ENCODE measurements at regions not wholly inside any gene's neighbourhood (a gene's known extent, or its start where the extent isn't known, plus 50 kb on each side); places are given as distances from the start of the nearest gene placed in this dataset.
"Not testable (repeated sequence)": the region's sequence is repeated elsewhere in the genome, so short reads cannot be mapped to it uniquely, and the experiment has no call there.

DNA sequence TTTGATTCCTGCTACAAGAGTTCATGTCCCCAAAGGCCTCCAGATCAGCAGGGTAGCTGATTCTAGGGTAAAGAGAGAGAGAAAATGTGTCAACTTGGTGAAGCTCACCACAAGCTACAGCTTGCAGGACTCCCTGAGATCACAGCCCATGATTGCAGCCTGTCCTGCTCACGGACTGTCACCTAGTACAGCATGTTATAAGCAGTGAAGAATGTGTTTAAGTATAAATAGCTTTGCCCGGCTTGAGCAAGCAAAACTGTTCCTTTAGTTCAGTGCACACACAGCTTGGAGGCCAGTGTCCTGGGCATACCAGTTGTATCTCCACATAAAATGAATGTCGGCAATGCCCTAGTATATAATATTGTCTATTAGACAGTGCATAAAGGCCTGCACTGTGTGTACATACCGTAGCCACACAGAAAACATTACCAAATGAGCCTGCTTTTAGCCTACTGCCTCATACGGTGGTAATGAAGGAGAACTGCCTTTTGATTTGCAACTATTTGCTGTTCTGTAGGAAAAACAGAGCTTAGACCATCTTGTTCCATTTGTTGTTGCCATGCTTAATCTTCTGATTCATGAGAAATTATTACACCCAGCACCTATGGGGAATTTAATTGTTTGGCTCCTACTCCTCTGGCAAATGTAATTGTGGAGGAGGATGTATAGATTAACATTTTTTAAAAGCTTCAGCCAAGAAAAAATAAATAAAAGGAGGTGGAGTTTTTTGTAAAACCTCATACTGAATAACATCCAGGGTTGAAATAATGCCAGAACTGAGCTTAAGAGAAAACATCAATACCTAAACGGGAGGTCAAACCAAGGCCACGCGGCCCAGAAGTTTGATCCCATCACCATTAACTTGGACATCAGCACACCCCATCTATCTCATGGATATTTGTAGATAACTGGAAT, 108.1 kb upstream of the G2E3 start:
- ATAC-seq, result no peak
- no peak for DNase-seq
- Mint-ChIP-seq H3K4me3 (no peak overlapping the region), H3K9me3 (no peaks in the 10 kb centered on the region), H3K36me3 (ENCODE audit: insufficient read depth) (no peaks in the 10 kb centered on the region), H3K4me1 (ENCODE audit: low read depth) (no peaks in the 10 kb centered on the region), H3K27me3 (ENCODE audit: low read depth) (no peaks in the 10 kb centered on the region)

DNA sequence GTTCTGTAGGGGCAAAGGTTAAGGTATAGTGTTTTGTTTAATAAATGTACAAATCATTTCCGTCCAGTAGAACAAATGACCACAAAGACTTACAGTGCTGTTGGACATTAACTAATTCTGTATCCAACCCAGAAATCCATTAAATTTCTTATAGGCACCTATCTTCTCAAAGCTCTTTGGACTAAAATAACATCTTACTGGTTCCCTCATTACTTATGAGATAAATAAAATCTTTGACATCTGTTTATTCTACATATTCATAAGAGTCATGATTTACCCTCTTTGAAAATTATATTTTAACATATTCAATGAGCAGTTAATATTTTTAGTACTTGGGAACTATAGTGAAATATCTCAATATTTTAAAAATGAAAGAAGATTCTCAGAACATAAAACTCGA, 102.7 kb upstream of the G2E3 start:
- no peak for ATAC-seq
- DNase-seq, result no peak
- no peaks in the 10 kb centered on the region for H3K36me3 Mint-ChIP-seq (ENCODE audit: insufficient read depth)
- H3K4me3 Mint-ChIP-seq, result no peak overlapping the region
- H3K27me3 Mint-ChIP-seq (ENCODE audit: low read depth), result peaks cover 6% of the 10 kb centered on the region
- no peaks in the 10 kb centered on the region for H3K9me3 Mint-ChIP-seq
- H3K4me1 Mint-ChIP-seq (ENCODE audit: low read depth), result no peaks in the 10 kb centered on the region

DNA sequence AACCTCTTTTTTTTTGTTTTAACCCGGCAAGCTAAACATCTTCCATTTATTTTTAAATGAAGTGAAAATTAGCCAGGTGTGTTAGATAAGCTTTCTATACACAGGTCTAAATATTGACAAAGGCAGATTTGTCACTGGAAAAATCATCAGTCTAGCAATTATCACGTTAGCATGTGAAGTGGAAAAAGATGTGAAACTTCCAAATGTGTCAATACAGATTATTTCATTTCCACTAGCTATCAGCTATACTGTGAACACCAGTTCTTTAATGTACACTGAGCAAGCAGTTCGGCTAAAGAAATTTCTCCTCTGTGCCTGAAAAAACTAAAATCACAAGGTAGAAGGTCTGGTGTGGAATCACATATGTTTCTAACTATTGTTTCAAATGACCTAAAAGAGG, 96.6 kb upstream of the G2E3 start:
- Mint-ChIP-seq H3K4me3 (no peak overlapping the region), H3K36me3 (ENCODE audit: insufficient read depth) (no peaks in the 10 kb centered on the region), H3K27me3 (ENCODE audit: low read depth) (peaks cover 18% of the 10 kb centered on the region), H3K4me1 (ENCODE audit: low read depth) (no peaks in the 10 kb centered on the region), H3K9me3 (no peaks in the 10 kb centered on the region)
- no peak for ATAC-seq
- DNase-seq, result no peak

DNA sequence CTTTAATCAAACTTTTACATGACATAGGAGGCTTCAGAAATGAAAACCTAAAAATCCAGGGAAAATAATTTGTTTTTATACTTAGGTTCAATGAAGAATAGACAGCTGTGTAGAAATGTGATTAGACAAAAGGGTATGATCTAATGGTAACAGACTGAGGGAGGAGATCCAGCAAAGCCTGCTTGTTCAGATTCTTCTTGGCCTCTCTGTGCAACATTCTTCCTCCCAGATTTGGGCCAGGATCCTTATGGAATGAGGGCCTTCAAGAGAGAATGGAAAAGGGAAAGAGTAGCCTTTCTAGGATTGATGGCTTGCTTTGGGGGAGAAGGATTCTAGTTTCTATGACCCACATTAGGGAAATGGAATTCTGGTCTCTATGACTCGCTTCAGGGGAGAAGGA, 94.5 kb upstream of the G2E3 start:
- H3K4me1 Mint-ChIP-seq (ENCODE audit: low read depth), result no peaks in the 10 kb centered on the region
- no peak overlapping the region for H3K4me3 Mint-ChIP-seq
- no peaks in the 10 kb centered on the region for H3K36me3 Mint-ChIP-seq (ENCODE audit: insufficient read depth)

DNA sequence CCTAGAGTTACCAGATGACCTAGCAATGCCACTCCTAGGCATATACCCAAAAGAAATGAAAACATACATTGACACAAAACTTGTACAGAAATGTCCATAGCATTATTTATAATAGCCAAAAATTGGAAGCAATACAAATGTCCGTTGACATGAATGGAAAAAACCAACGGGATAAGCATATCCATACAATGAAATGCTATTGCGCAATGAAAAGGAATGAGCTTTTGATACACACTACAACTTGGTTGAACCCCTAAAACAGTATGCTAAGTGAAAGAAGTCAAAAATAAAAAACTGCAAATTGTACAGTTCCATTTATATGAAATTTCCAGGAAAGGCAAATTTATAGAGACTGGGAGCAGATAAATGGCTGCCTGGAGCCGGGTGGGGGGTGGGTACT, 90.6 kb upstream of the G2E3 start:
- H3K4me1 Mint-ChIP-seq (ENCODE audit: low read depth), result no peaks in the 10 kb centered on the region
- H3K27me3 Mint-ChIP-seq (ENCODE audit: low read depth), result peaks cover 12% of the 10 kb centered on the region
- ATAC-seq (no peak), DNase-seq (no peak)
- no peak overlapping the region for H3K4me3 Mint-ChIP-seq
- H3K9me3 Mint-ChIP-seq, result no peaks in the 10 kb centered on the region
- H3K36me3 Mint-ChIP-seq (ENCODE audit: insufficient read depth), result no peaks in the 10 kb centered on the region

More for the DNA sequence above, 94.5 kb upstream of the G2E3 start:
- DNase-seq, result no peak
- no peak for ATAC-seq
- H3K9me3 Mint-ChIP-seq, result no peaks in the 10 kb centered on the region
- peaks cover 16% of the 10 kb centered on the region for H3K27me3 Mint-ChIP-seq (ENCODE audit: low read depth)

DNA sequence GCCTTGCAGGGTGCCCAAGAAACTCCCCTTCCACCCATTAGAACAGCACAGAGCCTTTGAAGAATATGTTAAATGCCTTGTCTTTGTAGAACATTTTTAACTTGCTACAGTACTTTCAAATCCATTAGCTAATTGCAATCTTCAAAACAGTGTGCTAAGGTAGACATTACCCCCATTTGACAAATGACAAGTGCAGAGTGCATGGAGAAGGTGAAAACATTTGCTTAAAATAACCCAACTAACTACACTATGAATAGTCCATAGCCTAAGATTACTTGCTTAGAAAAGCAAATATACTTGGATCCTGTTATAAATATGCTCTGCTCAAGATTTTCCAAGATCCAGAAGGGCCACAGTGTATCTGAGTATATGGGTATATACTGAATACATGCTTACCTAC, 87.0 kb upstream of the G2E3 start:
- no peaks in the 10 kb centered on the region for H3K4me1 Mint-ChIP-seq (ENCODE audit: low read depth)
- ATAC-seq (no peak), DNase-seq (no peak)
- no peaks in the 10 kb centered on the region for H3K9me3 Mint-ChIP-seq
- H3K4me3 Mint-ChIP-seq, result no peak overlapping the region
- H3K27me3 Mint-ChIP-seq (ENCODE audit: low read depth), result peaks cover 2% of the 10 kb centered on the region
- no peaks in the 10 kb centered on the region for H3K36me3 Mint-ChIP-seq (ENCODE audit: insufficient read depth)

DNA sequence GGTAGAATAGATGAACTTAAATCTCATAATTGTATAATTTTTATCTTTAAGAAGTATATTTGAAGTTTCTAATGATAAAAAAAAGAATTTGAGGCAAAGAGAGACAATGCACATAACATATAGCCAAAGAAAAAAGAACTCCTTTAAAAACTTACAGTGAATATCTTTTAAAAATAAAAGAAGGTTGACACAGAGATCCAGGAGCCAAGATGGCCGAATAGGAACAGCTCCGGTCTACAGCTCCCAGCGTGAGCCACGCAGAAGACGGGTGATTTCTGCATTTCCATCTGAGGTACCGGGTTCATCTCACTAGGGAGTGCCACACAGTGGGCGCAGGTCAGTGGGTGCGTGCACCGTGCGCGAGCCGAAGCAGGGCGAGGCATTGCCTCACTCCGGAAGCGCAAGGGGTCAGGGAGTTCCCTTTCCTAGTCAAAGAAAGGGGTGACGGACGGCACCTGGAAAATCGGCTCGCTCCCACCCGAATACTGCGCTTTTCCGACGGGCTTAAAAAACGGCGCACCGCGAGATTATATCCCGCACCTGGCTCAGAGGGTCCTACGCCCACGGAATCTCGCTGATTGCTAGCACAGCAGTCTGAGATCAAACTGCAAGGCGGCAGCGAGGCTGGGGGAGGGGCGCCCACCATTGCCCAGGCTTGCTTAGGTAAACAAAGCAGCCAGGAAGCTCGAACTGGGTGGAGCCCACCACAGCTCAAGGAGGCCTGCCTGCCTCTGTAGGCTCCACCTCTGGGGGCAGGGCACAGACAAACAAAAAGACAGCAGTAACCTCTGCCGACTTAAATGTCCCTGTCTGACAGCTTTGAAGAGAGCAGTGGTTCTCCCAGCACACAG, 84.9 kb upstream of the G2E3 start:
- H3K36me3 Mint-ChIP-seq (ENCODE audit: insufficient read depth); H3K4me1 Mint-ChIP-seq (ENCODE audit: low read depth); H3K4me3 Mint-ChIP-seq; H3K27me3 Mint-ChIP-seq (ENCODE audit: low read depth); ATAC-seq; H3K9me3 Mint-ChIP-seq; DNase-seq: not testable (repeated sequence)

DNA sequence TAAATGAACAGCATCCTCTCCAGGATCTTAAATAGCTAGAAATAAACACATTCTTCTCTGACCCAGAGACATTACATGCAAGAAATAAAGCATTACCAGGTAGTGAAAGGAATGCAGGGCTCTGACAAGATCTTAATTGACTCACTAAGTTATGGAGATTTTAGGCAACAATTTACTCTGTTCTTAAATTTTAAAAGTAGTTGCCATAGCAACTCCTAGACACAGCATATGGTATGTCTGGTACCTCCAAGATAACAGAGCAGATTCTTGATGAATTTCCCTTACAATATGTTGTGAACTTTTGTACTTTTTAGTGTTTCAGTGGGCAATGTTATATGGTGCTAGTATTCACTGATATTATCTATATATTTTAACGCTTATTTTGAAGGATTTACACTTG, 76.7 kb upstream of the G2E3 start:
- H3K36me3 Mint-ChIP-seq (ENCODE audit: insufficient read depth), result no peaks in the 10 kb centered on the region
- H3K4me1 Mint-ChIP-seq (ENCODE audit: low read depth), result no peaks in the 10 kb centered on the region
- H3K9me3 Mint-ChIP-seq, result peaks cover under 1% of the 10 kb centered on the region
- H3K27me3 Mint-ChIP-seq (ENCODE audit: low read depth), result peaks cover 3% of the 10 kb centered on the region
- DNase-seq, result no peak
- ATAC-seq, result no peak
- no peak overlapping the region for H3K4me3 Mint-ChIP-seq

DNA sequence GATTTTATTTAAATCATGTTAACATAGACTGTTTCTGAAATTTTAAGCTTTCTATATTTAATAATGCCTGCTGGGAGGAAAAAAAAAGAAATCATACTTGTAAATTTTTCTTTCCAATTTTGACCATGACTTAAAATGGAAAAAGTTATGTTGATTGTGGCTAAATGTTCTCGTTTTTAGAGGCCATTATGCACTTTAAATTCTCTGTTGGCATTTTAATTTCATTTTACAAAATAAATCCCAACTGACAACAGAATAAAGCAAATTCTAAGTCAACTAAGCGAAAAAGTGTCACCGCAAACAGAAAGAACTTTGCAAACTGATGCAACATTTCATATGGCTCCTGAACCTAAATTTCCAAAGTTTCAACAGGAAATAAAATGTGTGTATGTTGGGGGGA, 74.8 kb upstream of the G2E3 start:
- no peaks in the 10 kb centered on the region for H3K36me3 Mint-ChIP-seq (ENCODE audit: insufficient read depth)
- peaks cover 3% of the 10 kb centered on the region for H3K27me3 Mint-ChIP-seq (ENCODE audit: low read depth)
- no peak for ATAC-seq
- H3K4me1 Mint-ChIP-seq (ENCODE audit: low read depth), result no peaks in the 10 kb centered on the region
- no peak overlapping the region for H3K4me3 Mint-ChIP-seq
- no peak for DNase-seq
- peaks cover 3% of the 10 kb centered on the region for H3K9me3 Mint-ChIP-seq

DNA sequence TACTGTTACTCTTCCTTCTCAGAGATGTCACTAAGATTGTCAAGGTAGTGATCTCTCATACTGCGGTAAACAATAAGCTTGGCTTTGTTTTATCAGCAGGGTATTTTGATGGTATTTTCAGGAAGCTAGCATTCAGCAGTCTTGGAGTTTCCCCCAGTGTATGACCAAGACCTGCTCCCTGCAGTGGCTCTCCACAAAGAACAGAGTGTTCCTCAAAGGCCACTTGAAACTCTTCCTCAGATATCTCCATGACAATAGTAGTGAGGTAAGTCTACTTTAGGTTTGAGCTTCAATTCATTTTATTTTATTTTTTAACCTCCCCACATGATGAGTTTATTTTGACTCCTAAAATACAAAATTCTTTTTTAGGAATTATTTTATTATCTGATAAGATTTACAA, 74.0 kb upstream of the G2E3 start:
- no peak for ATAC-seq
- DNase-seq, result no peak
- H3K27me3 Mint-ChIP-seq (ENCODE audit: low read depth), result peaks cover 3% of the 10 kb centered on the region
- H3K4me1 Mint-ChIP-seq (ENCODE audit: low read depth), result no peaks in the 10 kb centered on the region
- no peaks in the 10 kb centered on the region for H3K36me3 Mint-ChIP-seq (ENCODE audit: insufficient read depth)
- H3K9me3 Mint-ChIP-seq, result peaks cover 3% of the 10 kb centered on the region
- H3K4me3 Mint-ChIP-seq, result no peak overlapping the region

DNA sequence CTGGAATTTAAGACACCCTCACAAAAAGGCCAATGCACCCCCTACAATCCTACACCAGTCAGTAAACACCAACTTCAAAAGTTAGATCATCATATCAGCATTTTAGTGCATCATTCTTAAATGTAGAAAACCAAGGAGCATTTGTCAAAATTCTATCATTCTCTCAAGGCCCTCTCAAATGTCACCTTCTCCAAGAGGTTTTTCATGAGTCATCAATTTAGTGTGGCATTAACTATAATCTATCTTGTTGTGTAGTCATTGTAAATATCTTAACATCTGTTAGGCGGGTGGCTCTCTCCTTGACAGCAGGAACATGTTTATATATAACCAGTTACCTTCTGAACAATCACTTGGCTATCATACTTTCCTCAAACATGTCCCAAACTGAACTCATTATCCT, 62.1 kb upstream of the G2E3 start:
- H3K27me3 Mint-ChIP-seq (ENCODE audit: low read depth), result peaks cover 8% of the 10 kb centered on the region
- H3K9me3 Mint-ChIP-seq, result no peaks in the 10 kb centered on the region

DNA sequence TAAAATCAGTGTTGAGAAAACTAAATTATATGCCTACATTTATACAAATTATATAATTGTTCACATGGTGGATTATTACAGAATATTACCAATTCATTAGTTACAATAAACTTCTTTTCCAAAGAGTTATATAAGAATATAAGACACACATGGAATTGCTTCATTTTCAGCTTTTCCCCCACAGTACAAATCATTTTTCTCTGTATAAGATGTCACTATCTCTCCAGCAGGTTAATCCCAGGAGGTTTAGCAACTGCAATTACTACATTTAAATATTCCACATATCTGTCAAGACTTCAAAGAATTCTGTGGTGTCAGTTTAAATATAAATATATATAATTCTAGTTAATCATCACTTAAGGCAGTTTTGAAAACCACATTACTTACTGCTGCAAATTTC, 59.6 kb upstream of the G2E3 start:
- peaks cover 9% of the 10 kb centered on the region for H3K27me3 Mint-ChIP-seq (ENCODE audit: low read depth)
- no peak for ATAC-seq
- no peak for DNase-seq
- H3K36me3 Mint-ChIP-seq (ENCODE audit: insufficient read depth), result no peaks in the 10 kb centered on the region
- H3K4me1 Mint-ChIP-seq (ENCODE audit: low read depth), result no peaks in the 10 kb centered on the region
- H3K4me3 Mint-ChIP-seq, result no peak overlapping the region
- no peaks in the 10 kb centered on the region for H3K9me3 Mint-ChIP-seq

More for the DNA sequence above, 62.1 kb upstream of the G2E3 start:
- H3K4me3 Mint-ChIP-seq, result no peak overlapping the region
- no peaks in the 10 kb centered on the region for H3K36me3 Mint-ChIP-seq (ENCODE audit: insufficient read depth)
- H3K4me1 Mint-ChIP-seq (ENCODE audit: low read depth), result no peaks in the 10 kb centered on the region
- no peak for ATAC-seq
- no peak for DNase-seq

DNA sequence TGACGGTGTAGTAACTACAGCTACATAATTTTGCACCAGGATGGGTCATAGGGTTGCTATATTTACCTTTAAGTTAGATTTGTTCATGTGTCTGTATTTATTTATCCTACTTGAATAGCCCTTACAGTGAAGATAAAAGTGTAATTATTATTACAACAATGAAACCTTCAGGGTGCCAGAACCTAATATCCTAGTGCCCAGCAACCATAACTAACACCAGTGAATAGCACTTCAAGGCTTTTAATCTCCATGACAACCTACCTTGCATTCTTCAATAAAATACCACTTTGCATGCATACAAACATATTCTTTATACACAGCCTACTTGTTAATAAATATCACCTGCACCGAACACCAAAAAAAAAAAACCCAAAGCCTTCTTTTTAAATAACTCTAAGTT, 58.7 kb upstream of the G2E3 start:
- ATAC-seq, result no peak
- Mint-ChIP-seq H3K27me3 (ENCODE audit: low read depth) (peaks cover 11% of the 10 kb centered on the region), H3K4me1 (ENCODE audit: low read depth) (no peaks in the 10 kb centered on the region), H3K4me3 (no peak overlapping the region), H3K36me3 (ENCODE audit: insufficient read depth) (no peaks in the 10 kb centered on the region), H3K9me3 (no peaks in the 10 kb centered on the region)
- DNase-seq, result no peak

DNA sequence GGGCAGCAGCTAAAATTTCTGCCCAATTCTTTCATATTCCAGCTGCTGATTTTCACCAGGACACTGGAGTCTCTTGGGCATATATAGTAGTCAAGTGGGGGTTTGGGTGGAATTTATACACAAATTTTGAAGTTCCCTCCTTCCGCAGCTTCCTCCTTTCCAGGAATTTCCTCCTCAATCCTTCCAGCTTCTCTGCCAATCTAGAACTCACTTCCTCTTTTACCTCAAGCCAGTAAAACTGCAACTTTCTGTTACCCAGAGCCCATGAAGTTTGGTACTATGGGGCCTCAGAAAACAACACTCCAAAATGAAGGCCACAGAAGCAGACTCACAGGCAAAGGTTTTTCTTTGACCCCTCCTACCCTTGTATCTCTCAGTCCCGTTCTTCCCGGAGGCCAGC, 51.7 kb upstream of the G2E3 start:
- Mint-ChIP-seq H3K9me3 (no peaks in the 10 kb centered on the region), H3K27me3 (ENCODE audit: low read depth) (peaks cover 19% of the 10 kb centered on the region), H3K4me1 (ENCODE audit: low read depth) (no peaks in the 10 kb centered on the region), H3K4me3 (no peak overlapping the region), H3K36me3 (ENCODE audit: insufficient read depth) (no peaks in the 10 kb centered on the region)
- no peak for DNase-seq
- ATAC-seq, result no peak

Data from activated T-cell treated with anti-CD3 and anti-CD28 coated beads, Interleukin-2, amount 50 U/mL, for 4 hours (primary cell).